AG09309 (cell line): ENCODE measurements at regions not wholly inside any gene's neighbourhood (a gene's known extent, or its start where the extent isn't known, plus 50 kb on each side); places are given as distances from the start of the nearest gene placed in this dataset.
A peak's percentile ranks its signal among the peaks of the same experiment; 100 is the strongest.
"Not testable (repeated sequence)": the region's sequence is repeated elsewhere in the genome, so short reads cannot be mapped to it uniquely, and the experiment has no call there.

Experiments
- DNase-seq: peaks from one replicate; pipeline ENCODE4 v3.0.0-alpha.2; 2010; ENCODE audit warnings: low read depth
- H3K4me3 ChIP-seq: 2 replicates; pipeline ENCODE4 v1.5.1; 2011; ENCODE audit warnings: mild to moderate bottlenecking, low read depth, low read length, moderate library complexity; ENCODE audit not compliant: control insufficient read depth
- TF ChIP-seq, protein P1 (sequence below): IDR thresholded peaks from 2 replicates; pipeline ENCODE4 v1.5.1; 2011; ENCODE audit warnings: mild to moderate bottlenecking, low read depth, low read length, inconsistent platforms; ENCODE audit not compliant: insufficient read depth, control insufficient read depth; ENCODE audit errors: missing control alignments

DNA sequence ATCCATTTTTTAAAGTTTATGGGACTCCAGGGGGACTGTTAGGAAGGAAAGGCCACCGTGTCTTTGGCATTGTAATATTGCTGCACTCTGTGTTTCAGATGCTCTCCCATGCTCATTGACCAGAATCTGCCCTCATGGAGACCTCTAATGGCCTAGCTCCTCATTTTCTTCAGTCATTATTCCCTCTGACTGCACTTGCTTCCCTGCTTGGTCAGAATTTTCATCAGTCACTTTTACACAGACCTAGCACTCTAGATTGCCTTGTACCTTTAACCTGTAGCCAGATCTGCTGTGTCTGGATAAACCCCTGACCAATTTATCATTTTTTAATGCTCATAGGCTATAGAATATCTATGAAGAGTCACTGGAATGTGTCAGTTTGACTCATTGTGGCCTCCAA lies 155.5 kb upstream of the NUDT12 start:
- no peak overlapping the region for H3K4me3 ChIP-seq
- TF ChIP-seq, protein P1, sequence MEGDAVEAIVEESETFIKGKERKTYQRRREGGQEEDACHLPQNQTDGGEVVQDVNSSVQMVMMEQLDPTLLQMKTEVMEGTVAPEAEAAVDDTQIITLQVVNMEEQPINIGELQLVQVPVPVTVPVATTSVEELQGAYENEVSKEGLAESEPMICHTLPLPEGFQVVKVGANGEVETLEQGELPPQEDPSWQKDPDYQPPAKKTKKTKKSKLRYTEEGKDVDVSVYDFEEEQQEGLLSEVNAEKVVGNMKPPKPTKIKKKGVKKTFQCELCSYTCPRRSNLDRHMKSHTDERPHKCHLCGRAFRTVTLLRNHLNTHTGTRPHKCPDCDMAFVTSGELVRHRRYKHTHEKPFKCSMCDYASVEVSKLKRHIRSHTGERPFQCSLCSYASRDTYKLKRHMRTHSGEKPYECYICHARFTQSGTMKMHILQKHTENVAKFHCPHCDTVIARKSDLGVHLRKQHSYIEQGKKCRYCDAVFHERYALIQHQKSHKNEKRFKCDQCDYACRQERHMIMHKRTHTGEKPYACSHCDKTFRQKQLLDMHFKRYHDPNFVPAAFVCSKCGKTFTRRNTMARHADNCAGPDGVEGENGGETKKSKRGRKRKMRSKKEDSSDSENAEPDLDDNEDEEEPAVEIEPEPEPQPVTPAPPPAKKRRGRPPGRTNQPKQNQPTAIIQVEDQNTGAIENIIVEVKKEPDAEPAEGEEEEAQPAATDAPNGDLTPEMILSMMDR, result no peak
- no peak for DNase-seq

DNA sequence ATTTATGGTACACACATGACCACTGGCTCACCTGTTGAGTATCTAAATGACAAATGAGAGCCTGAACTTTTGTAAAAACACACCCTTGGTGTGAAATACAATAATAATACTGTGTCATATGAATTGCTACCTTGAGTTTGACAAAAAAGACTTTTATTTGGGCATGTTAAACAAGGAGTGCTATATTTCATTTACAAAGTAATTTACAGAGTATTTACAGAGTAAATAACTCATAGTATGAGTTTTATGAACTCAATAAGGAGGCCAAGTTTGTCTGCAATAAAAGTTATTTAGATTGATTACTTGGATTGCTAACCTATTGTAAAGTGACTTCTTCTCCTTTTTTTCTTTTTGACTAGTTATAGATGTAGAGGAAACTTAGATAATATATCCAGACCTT lies 146.0 kb upstream of the NUDT12 start:
- H3K4me3 ChIP-seq, result no peak overlapping the region

DNA sequence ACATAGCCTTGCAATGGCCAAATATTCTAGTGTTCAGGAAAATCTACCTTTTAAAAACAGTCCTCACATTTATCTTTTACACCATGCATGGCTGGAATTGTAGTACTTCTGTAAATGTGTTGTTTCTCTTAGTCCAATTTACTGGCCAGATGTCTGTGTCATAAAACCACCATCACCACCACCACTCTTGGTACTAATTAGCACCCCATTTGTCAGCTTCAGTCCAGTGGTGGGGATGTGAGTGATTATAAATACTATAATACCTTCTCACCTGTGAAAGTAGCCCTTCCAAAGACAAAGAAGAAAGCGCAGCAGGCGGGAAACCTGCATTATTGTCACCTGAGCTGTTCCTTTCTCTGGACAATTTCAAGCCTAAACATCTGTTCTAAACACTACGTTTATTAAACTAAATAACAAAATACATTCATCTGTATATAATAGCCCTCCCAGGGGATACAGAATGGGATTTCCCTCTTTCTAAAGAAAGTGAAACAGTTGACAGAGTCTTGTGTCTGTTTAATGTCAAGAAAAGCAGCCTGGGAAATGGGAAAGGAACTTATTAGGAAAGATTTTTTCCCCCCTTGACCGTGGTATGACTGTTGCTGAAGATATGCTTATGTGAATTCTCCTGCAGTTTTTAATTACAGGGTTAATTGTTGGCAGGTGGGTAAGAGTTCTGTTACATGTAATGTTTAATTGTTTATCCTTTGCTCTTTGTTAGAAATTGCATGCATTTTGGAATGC lies 144.5 kb upstream of the NUDT12 start:
- TF ChIP-seq, protein P1, result no peak
- H3K4me3 ChIP-seq, result no peak overlapping the region
- no peak for DNase-seq

More for the DNA sequence above, 146.0 kb upstream of the NUDT12 start:
- no peak for DNase-seq
- TF ChIP-seq, protein P1, result no peak

DNA sequence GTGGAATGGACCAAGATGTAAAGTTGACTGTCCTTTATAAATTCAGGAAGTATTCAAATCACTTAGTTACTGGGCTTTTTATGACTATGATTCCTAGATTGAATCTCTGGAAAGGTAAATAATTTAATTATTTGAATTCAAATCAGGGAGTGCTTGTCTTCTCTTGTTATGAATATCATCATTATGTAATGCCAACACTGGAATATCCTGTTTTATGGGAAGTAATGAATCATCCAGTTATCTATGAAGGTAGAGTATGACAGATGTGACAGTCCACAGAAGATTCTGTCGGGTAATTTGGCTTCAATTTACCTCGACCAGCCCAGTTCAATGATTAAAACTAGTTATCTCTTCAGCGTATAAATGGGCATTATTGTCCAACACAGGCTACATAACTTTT lies 141.0 kb upstream of the NUDT12 start:
- DNase-seq, result no peak
- H3K4me3 ChIP-seq, result no peak overlapping the region
- TF ChIP-seq, protein P1, result no peak

DNA sequence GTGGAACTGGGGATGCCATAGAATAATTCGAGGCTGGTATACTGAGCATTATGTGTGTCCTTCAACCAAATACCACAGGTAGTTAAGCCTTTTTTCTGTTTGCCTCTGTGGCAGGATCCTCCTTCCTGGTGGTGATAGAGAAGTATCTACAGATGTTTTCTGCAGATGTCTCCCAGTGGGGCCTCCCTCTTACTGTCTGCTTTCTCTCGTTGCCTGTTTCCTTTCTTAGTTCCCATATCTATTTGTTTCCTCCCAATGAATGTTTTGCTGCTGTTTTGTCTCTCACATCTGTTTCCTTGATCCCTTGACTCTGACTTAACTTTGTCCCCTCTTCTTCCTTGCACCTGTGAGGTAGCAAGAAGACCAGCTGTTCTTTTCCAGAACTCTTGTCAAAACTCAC lies 130.9 kb upstream of the NUDT12 start:
- DNase-seq, result no peak
- TF ChIP-seq, protein P1, result no peak
- no peak overlapping the region for H3K4me3 ChIP-seq

DNA sequence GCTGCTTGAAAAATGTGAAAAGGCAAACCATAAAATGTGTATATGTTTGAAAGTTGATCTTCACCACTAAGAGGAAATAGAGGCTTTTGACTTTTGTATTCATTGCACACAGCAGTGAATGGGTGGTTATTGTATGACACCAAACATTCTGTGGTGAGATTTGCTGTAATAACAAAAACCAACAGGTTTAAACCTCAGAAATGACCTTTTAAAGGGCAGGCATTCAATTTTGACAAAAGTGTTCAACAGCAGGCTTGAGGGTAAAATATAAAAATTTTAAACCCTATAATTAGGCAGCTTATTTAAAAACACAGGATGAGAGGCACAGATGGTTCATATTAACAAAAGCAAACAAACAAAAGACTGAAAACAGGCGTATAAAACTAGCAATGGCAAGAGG lies 128.1 kb upstream of the NUDT12 start:
- TF ChIP-seq, protein P1, result no peak
- H3K4me3 ChIP-seq, result no peak overlapping the region
- DNase-seq, result no peak

DNA sequence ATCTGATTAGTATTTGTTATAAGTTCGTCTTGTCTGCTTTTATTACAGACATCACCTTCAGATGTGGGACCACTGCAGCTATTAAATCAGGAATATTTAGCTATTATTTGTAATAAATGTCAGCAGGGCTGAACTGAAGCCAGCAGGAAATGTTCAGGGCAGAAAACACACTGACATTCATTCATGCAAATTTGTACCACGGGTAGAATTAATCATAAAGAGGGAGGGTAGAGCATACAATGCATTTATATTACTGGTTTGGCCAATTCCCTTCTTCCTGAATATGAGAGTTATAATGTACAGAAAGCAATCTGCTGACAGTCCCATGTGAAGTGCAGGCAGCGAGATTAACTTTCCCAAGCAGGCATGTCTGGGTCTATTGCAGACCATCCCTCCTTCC lies 117.3 kb upstream of the NUDT12 start:
- TF ChIP-seq, protein P1, result no peak
- DNase-seq, result no peak
- no peak overlapping the region for H3K4me3 ChIP-seq

DNA sequence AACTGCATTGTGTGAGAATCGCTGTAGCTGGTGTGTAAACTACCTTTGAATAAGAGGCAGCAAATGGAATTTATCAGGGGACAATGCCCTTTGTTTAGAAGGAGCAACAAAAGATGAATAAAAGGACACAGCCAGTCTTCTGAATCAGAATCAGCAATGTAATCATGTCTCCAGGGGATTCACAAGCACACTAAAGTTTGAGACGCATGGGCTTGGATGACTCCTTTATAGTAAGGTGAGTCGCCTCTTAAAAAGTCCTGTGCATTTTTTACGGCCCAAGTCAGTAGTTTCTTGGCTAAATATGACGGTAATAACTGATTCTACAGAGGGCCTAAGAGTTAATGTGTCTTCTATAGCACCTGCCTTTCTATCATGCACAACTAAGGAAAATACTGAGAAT lies 113.6 kb upstream of the NUDT12 start:
- H3K4me3 ChIP-seq, result not testable (repeated sequence)
- DNase-seq, result peak; percentile 37
